GM18520 (cell line): ENCODE measurements at regions not wholly inside any gene's neighbourhood (a gene's known extent, or its start where the extent isn't known, plus 50 kb on each side); places are given as distances from the start of the nearest gene placed in this dataset.
"Not testable (repeated sequence)": the region's sequence is repeated elsewhere in the genome, so short reads cannot be mapped to it uniquely, and the experiment has no call there.

ENCODE experiments used
- ATAC-seq: cut with Tn5 transposase; IDR thresholded peaks from one replicate; pipeline ENCODE4 v1.9.1; 2021; ENCODE audit not compliant: unreplicated experiment

- ATAC-seq: not testable (repeated sequence)
These were observed 157.7 kb downstream of the GIPC2 start for GRCh38 chr1:78203410-78203982.

- no peak for ATAC-seq
These were observed 164.4 kb downstream of the GIPC2 start for GRCh38 chr1:78210175-78210574.

- no peak for ATAC-seq
These were observed 165.8 kb downstream of the GIPC2 start for GRCh38 chr1:78211483-78212092.

GRCh38 chr1:78214334-78214733, 168.6 kb downstream of the GIPC2 start:
- ATAC-seq: no peak

- ATAC-seq: no peak
These were observed 176.6 kb downstream of the GIPC2 start for GRCh38 chr1:78222225-78222959.

GRCh38 chr1:78222960-78223358, 177.2 kb downstream of the GIPC2 start:
- ATAC-seq: no peak

- ATAC-seq: no peak
These were observed 177.8 kb downstream of the GIPC2 start for GRCh38 chr1:78223417-78224215.

GRCh38 chr1:78224246-78224785, 178.6 kb downstream of the GIPC2 start:
- no peak for ATAC-seq

- no peak for ATAC-seq
These were observed 179.2 kb downstream of the GIPC2 start for GRCh38 chr1:78224861-78225552.

GRCh38 chr1:78226784-78227183, 181.0 kb downstream of the GIPC2 start:
- ATAC-seq: no peak

- no peak for ATAC-seq
These were observed 182.2 kb downstream of the GIPC2 start for GRCh38 chr1:78227705-78228635.

- ATAC-seq: no peak
These were observed 183.6 kb downstream of the GIPC2 start for GRCh38 chr1:78229344-78229743.

- no peak for ATAC-seq
These were observed 185.7 kb downstream of the GIPC2 start for GRCh38 chr1:78231477-78231876.

GRCh38 chr1:78231894-78232293, 186.1 kb downstream of the GIPC2 start:
- ATAC-seq: no peak

- ATAC-seq: no peak
These were observed 186.9 kb downstream of the GIPC2 start for GRCh38 chr1:78232630-78233029.

- ATAC-seq: no peak
These were observed 188.7 kb downstream of the GIPC2 start for GRCh38 chr1:78234496-78234895.

- no peak for ATAC-seq
These were observed 190.9 kb downstream of the GIPC2 start for GRCh38 chr1:78236716-78237115.

- ATAC-seq: no peak
These were observed 191.7 kb downstream of the GIPC2 start for GRCh38 chr1:78237364-78237916.

- ATAC-seq: no peak
These were observed 194.4 kb downstream of the GIPC2 start for GRCh38 chr1:78240191-78240590.
